HL-60 (cell line): ENCODE measurements at regions not wholly inside any gene's neighbourhood (a gene's known extent, or its start where the extent isn't known, plus 50 kb on each side); places are given as distances from the start of the nearest gene placed in this dataset.

Experiments used
- DNase-seq, 2 experiments: peaks; one replicate each; pipeline ENCODE4 v3.0.0-alpha.2; 2010 to 2020; ENCODE audit warnings: low read depth in 1 of 2, low spot score in 1 of 2
- H3K27ac ChIP-seq: fragments of 250-450 bp; sonication (Bioruptor Pico); replicated peaks from 2 replicates; pipeline ENCODE4 v1.5.1; 2020; ENCODE audit warnings: mild to moderate bottlenecking, moderate library complexity
- H3K27me3 ChIP-seq: fragments of 250-450 bp; sonication (Bioruptor Pico); 2 replicates; pipeline ENCODE4 v1.5.1; 2021; ENCODE audit warnings: mild to moderate bottlenecking, moderate library complexity; ENCODE audit not compliant: insufficient read depth, poor library complexity, severe bottlenecking
- H3K4me3 ChIP-seq: replicated peaks from 2 replicates; pipeline ENCODE4 v1.5.1; 2011; ENCODE audit warnings: mild to moderate bottlenecking, control low read depth, low read length; ENCODE audit not compliant: insufficient read depth
- GABPA ChIP-seq: IDR thresholded peaks from 2 replicates; pipeline ENCODE4 v1.6.1; 2012; ENCODE audit warnings: low read depth
- POLR2AphosphoS5 ChIP-seq: IDR thresholded peaks from 2 replicates; pipeline ENCODE4 v1.6.1; 2012; ENCODE audit warnings: low read depth
- SPI1 ChIP-seq: IDR thresholded peaks from 2 replicates; pipeline ENCODE4 v1.6.1; 2012; ENCODE audit warnings: low read depth, mild to moderate bottlenecking, borderline replicate concordance
- TF ChIP-seq, protein P1 (sequence below): IDR thresholded peaks from one replicate; pipeline ENCODE4 v1.5.1; 2011; ENCODE audit warnings: low read length, control low read depth, inconsistent platforms; ENCODE audit not compliant: insufficient read depth
- TF ChIP-seq, protein P2 (sequence below): IDR thresholded peaks from 2 replicates; pipeline ENCODE4 v1.6.1; 2012; ENCODE audit warnings: low read depth; ENCODE audit not compliant: insufficient replicate concordance

DNA sequence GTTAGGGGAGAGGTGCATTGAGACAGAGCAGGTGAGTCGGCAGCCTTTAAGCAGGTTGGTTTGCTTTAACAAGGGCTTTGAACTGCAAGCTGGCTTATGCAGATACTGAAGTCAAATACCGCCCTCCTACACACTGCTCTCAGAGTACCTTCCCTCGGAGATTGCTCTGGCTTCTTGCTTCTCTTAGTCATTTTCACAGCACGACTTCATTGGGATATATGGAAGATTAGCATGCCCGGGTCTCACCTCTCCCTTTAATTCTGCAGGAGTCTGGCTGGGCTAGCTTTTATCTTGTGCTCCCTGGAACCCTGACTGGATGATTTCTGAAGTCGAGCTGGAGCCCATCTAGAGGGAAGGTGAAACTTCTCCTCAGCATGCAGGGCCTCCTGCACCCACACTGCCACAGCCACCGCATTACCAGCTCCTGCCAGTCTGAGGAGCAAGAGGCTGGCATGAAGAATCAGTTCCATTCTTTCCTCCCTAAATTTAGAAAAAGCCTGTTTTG is 395.5 kb upstream of the HNRNPA3 start:
- Histone ChIP-seq H3K27ac (no peak overlapping the region), H3K4me3 (no peak overlapping the region), H3K27me3 (peaks cover 6% of the 10 kb centered on the region)
- TF ChIP-seq POLR2AphosphoS5 (no peak), GABPA (no peak), SPI1 (no peak)
- TF ChIP-seq, protein P1, sequence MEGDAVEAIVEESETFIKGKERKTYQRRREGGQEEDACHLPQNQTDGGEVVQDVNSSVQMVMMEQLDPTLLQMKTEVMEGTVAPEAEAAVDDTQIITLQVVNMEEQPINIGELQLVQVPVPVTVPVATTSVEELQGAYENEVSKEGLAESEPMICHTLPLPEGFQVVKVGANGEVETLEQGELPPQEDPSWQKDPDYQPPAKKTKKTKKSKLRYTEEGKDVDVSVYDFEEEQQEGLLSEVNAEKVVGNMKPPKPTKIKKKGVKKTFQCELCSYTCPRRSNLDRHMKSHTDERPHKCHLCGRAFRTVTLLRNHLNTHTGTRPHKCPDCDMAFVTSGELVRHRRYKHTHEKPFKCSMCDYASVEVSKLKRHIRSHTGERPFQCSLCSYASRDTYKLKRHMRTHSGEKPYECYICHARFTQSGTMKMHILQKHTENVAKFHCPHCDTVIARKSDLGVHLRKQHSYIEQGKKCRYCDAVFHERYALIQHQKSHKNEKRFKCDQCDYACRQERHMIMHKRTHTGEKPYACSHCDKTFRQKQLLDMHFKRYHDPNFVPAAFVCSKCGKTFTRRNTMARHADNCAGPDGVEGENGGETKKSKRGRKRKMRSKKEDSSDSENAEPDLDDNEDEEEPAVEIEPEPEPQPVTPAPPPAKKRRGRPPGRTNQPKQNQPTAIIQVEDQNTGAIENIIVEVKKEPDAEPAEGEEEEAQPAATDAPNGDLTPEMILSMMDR, result no peak
- TF ChIP-seq, protein P2, sequence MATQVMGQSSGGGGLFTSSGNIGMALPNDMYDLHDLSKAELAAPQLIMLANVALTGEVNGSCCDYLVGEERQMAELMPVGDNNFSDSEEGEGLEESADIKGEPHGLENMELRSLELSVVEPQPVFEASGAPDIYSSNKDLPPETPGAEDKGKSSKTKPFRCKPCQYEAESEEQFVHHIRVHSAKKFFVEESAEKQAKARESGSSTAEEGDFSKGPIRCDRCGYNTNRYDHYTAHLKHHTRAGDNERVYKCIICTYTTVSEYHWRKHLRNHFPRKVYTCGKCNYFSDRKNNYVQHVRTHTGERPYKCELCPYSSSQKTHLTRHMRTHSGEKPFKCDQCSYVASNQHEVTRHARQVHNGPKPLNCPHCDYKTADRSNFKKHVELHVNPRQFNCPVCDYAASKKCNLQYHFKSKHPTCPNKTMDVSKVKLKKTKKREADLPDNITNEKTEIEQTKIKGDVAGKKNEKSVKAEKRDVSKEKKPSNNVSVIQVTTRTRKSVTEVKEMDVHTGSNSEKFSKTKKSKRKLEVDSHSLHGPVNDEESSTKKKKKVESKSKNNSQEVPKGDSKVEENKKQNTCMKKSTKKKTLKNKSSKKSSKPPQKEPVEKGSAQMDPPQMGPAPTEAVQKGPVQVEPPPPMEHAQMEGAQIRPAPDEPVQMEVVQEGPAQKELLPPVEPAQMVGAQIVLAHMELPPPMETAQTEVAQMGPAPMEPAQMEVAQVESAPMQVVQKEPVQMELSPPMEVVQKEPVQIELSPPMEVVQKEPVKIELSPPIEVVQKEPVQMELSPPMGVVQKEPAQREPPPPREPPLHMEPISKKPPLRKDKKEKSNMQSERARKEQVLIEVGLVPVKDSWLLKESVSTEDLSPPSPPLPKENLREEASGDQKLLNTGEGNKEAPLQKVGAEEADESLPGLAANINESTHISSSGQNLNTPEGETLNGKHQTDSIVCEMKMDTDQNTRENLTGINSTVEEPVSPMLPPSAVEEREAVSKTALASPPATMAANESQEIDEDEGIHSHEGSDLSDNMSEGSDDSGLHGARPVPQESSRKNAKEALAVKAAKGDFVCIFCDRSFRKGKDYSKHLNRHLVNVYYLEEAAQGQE, result no peak
- DNase-seq, result no peak

DNA sequence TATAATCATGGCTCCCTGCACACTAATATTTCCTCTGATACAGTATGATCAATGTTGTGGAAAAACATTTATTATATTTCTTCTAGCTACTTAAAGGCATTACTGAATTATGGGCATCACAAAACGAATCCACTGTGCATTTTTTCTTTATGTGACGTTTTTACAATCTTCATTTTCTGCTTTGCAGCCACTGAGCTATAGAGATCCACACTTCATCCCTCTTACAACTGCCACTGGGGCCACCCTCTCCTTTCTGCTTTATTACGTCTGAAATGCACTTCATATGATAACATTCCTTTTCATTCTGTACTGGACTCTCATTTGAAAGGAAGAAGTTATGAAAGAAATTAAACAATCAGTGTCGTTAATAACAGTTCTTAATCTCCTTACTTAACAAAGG is 394.5 kb upstream of the HNRNPA3 start:
- Histone ChIP-seq H3K4me3 (no peak overlapping the region), H3K27ac (no peak overlapping the region), H3K27me3 (peaks cover 6% of the 10 kb centered on the region)
- TF ChIP-seq GABPA (no peak), SPI1 (no peak), POLR2AphosphoS5 (no peak)
- TF ChIP-seq, protein P1, result no peak
- TF ChIP-seq, protein P2, result no peak
- no peak for DNase-seq

DNA sequence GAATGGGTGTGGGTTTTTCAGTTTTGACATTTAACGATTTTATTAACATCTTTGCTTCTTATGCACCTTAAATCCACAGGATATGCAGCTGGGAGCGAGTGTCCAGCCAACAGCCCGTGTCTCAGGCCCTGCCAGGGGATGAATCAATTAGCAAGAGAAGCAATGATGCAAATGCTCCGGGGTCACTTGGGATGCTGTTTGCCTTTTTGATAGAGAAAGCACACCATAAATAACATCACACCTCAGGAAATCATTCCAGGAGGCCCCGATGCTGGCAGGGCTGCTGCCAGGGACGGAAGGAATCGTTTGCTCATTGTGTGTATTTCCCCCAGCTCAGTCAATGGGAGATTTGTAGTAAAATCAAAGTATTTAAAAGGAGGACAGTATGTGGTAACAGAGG is 394.0 kb upstream of the HNRNPA3 start:
- H3K4me3 ChIP-seq, result no peak overlapping the region
- peaks cover 6% of the 10 kb centered on the region for H3K27me3 ChIP-seq
- H3K27ac ChIP-seq, result no peak overlapping the region
- DNase-seq, result no peak
- TF ChIP-seq, protein P2, result no peak
- no peak for TF ChIP-seq SPI1
- no peak for TF ChIP-seq POLR2AphosphoS5
- TF ChIP-seq, protein P1, result no peak
- no peak for TF ChIP-seq GABPA
